IPS-18a (cell line): ENCODE measurements at regions not wholly inside any gene's neighbourhood (a gene's known extent, or its start where the extent isn't known, plus 50 kb on each side); places are given as distances from the start of the nearest gene placed in this dataset.

Experiments
- H3K27ac ChIP-seq: one replicate; pipeline ENCODE4 v1.5.1; 2013; ENCODE audit warnings: low read length
- H3K27me3 ChIP-seq: one replicate; pipeline ENCODE4 v1.6.1; 2013; ENCODE audit warnings: mild to moderate bottlenecking, low read length; ENCODE audit not compliant: control insufficient read depth, insufficient read depth
- H3K36me3 ChIP-seq: one replicate; pipeline ENCODE4 v1.6.1; 2013; ENCODE audit warnings: low read depth, low read length; ENCODE audit not compliant: control insufficient read depth
- H3K4me1 ChIP-seq: one replicate; pipeline ENCODE4 v1.6.1; 2013; ENCODE audit warnings: low read depth, low read length; ENCODE audit not compliant: control insufficient read depth
- H3K4me3 ChIP-seq: one replicate; pipeline ENCODE4 v1.5.1; 2013; ENCODE audit warnings: low read length
- H3K9ac ChIP-seq: one replicate; pipeline ENCODE4 v1.6.1; 2013; ENCODE audit warnings: mild to moderate bottlenecking, low read length, moderate library complexity
- H3K9me3 ChIP-seq: one replicate; pipeline ENCODE4 v1.6.1; 2013; ENCODE audit warnings: low read depth, low read length; ENCODE audit not compliant: control insufficient read depth

DNA sequence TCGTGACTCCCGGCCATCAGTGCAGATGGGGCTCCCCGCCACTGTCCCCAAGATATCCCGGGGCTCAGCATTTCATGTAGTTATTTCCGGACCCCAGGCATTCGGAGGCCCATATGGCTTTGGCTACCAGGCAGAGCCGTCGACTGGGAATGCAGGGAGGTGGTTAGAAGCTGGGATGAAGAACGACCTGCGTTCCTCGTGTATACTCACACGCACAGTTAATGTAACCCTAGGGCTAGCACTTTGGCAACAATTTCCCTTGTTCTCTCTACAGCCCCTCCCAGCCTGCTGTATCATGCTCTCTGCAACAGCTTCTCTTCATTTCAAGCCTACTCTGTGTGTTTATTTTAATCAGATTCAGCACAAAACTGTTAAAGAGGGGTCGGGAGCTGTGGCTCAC is 240.4 kb downstream of the MYLK4 start:
- Histone ChIP-seq H3K4me3 (no peak overlapping the region), H3K4me1 (no peaks in the 10 kb centered on the region), H3K27ac (no peak overlapping the region), H3K9ac (no peak overlapping the region), H3K36me3 (no peaks in the 10 kb centered on the region), H3K9me3 (no peaks in the 10 kb centered on the region), H3K27me3 (no peaks in the 10 kb centered on the region)

DNA sequence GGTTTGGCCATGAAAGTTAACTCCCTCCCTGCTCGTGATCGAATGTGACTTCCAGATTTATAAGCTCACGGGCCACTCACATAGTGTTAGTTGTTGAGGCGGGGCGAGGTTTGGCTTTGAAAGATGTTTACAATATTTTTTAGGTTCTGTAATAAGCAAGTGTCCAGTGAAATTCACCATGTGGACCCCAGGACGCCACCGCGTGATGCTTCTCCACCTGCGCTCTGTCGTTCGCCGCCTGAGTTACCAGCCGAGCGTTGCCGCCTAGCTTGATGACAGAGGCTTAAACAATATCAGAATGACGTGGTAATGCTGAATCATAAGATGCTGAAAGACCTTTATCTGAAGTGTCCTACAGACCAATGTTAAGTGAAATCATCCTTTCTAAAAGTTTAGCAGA is 241.0 kb downstream of the MYLK4 start:
- no peaks in the 10 kb centered on the region for H3K9me3 ChIP-seq
- no peaks in the 10 kb centered on the region for H3K36me3 ChIP-seq
- H3K27ac ChIP-seq: no peak overlapping the region
- no peaks in the 10 kb centered on the region for H3K4me1 ChIP-seq
- no peak overlapping the region for H3K9ac ChIP-seq
- no peaks in the 10 kb centered on the region for H3K27me3 ChIP-seq
- H3K4me3 ChIP-seq: no peak overlapping the region

DNA sequence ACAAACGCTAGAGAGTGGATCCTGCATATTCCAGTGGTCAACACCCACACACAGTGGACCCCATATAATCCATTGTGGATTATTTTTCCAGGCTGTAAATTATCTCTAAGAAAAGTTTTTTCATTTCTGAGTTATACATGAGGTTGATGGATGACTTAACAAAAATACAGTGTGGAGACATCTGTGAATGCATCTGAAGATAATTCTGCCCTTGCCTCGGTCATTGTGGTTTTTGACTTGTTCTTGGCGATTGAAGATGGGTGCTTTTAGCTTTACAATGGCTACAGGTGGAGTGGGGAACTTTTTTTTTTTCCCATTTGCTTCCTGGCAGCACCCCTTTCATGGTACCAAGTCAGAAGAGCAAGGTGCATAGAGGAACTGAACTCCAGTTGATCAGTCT is 242.7 kb downstream of the MYLK4 start:
- no peaks in the 10 kb centered on the region for H3K36me3 ChIP-seq
- no peaks in the 10 kb centered on the region for H3K4me1 ChIP-seq
- H3K9me3 ChIP-seq: no peaks in the 10 kb centered on the region
- H3K9ac ChIP-seq: no peak overlapping the region
- no peak overlapping the region for H3K4me3 ChIP-seq
- H3K27ac ChIP-seq: no peak overlapping the region
- H3K27me3 ChIP-seq: no peaks in the 10 kb centered on the region

DNA sequence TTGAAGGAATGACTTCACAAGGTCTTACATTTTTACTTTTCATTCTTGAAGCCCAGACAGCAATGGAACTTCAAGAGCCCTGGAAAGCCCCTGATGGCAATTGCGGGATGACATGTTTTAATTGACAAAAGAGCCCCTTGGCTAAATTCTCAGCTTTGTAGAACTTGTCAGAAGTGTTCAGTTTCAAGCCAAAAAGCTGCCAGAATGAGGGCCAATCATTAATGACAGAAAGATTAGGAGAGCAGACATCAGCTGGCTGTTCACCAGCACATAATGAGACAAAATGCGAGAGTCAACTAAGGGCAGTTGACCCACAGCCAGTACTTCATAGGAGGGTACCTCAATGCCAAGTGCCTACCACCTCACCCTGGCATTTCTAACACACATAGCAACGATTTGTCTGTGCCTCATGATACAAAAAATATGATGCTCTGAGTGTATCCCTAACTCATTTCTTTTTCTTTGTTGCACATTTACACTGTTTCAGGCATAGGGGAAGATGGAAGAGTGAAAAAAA is 243.1 kb downstream of the MYLK4 start:
- peaks cover 2% of the 10 kb centered on the region for H3K4me1 ChIP-seq
- H3K9ac ChIP-seq: no peak overlapping the region
- H3K36me3 ChIP-seq: no peaks in the 10 kb centered on the region
- H3K4me3 ChIP-seq: no peak overlapping the region
- H3K9me3 ChIP-seq: no peaks in the 10 kb centered on the region
- H3K27ac ChIP-seq: no peak overlapping the region
- no peaks in the 10 kb centered on the region for H3K27me3 ChIP-seq

DNA sequence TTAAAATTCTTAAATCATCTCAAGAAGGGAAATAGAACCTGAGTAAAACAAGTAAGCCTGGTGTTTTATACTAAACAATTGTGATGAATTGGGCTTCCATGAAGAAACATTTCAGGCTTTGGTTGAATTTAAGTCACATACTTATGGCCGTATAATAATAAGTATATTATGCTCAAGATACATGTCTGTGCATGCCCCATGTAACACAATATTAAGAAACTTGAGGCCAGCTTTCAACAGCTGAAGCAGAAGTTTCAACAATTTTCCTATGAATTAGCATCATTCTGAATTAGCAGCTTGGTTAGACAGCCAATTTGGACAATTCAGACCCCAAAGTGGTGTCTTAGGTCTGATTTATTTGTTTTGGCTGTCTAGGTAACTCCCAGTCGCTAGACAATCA is 243.7 kb downstream of the MYLK4 start:
- H3K27ac ChIP-seq: no peak overlapping the region
- H3K4me1 ChIP-seq: peaks cover 3% of the 10 kb centered on the region
- H3K4me3 ChIP-seq: no peak overlapping the region

DNA sequence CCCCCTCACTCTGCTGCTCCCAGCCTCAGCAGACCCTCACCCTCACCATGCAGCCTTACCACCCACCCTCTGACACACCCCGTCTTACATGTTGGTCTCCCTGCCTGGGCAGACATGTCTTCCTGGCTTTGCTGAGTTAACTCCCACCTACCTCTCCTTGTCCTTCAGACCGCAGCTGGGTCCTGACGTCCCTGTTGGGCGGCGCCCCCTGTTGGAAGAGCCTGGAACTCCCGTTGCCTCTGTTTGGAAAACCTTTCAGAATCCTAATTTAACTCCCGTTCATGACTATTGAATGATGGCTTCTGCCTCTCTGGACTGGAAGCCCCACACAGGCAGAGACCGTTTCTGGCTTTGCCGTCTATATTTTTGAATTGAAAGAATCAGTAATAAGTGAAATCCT is 245.1 kb downstream of the MYLK4 start:
- Histone ChIP-seq H3K27ac (no peak overlapping the region), H3K36me3 (no peaks in the 10 kb centered on the region), H3K9me3 (no peaks in the 10 kb centered on the region)

More for the DNA sequence above, 243.7 kb downstream of the MYLK4 start:
- no peak overlapping the region for H3K9ac ChIP-seq
- no peaks in the 10 kb centered on the region for H3K9me3 ChIP-seq
- no peaks in the 10 kb centered on the region for H3K36me3 ChIP-seq
- no peaks in the 10 kb centered on the region for H3K27me3 ChIP-seq

DNA sequence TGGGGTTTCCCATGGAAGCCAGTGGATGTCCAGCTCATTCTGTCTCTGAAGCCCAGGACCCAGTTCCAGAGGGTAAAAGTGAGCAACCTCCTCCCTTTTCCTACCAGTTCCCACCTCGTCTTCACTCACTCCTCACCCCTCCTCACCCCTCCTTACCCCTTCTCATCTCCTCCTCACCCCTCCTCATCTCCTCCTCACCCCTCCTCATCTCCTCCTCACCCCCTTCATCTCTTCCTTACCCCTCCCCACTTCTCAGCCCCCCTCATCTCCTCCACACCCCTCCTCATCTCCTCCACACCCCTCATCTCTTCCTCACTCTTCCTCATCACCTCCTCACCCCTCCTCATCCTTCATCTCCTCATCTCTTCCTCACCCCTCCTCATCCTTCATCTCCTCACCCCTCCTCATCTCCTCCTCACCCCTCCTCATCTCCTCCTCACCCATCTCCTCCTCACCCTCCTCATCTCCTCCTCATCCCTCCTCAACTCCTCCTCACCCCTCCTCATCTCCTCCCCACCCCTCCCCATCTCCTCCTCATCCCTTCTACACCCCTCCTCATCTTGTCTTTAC is 246.1 kb downstream of the MYLK4 start:
- Histone ChIP-seq H3K27ac (no peak overlapping the region), H3K9ac (no peak overlapping the region), H3K9me3 (no peaks in the 10 kb centered on the region), H3K4me3 (no peak overlapping the region), H3K4me1 (peaks cover 3% of the 10 kb centered on the region), H3K27me3 (no peaks in the 10 kb centered on the region), H3K36me3 (no peaks in the 10 kb centered on the region)

More for the DNA sequence above, 245.1 kb downstream of the MYLK4 start:
- Histone ChIP-seq H3K4me1 (peaks cover 3% of the 10 kb centered on the region), H3K4me3 (no peak overlapping the region), H3K27me3 (no peaks in the 10 kb centered on the region), H3K9ac (no peak overlapping the region)

DNA sequence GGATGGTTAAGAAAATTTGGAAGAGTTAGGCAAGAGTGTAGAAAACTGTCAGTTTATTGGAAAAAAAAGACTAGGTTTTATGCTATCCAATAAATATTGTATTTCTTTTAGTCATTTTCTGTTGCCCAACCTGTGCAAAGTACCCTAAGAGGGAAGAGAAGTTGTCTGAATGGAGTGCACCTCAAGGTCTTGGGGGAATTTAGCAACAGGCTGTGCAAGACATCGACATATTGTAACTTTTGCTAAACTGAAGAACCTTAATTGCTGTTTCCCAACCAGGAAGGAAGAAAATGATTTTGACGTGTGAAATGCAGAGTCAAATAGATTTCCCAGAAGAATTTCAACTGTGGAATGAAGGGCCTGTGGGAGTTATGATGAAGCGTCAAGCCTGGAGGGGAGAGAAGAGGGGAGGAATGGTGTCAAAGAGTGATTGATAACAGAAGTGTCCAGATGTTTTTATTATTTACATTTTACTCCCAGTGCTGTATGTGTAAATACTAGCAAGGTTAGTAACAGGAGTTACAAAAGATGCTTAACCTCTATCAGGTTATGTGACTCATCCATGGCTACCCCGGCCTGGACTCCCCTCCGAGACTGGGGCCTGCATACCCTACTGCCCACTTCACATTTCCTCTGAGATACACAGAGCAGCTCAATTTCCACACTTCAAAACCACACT is 246.8 kb downstream of the MYLK4 start:
- Histone ChIP-seq H3K27ac (no peak overlapping the region), H3K4me1 (peaks cover 3% of the 10 kb centered on the region)

DNA sequence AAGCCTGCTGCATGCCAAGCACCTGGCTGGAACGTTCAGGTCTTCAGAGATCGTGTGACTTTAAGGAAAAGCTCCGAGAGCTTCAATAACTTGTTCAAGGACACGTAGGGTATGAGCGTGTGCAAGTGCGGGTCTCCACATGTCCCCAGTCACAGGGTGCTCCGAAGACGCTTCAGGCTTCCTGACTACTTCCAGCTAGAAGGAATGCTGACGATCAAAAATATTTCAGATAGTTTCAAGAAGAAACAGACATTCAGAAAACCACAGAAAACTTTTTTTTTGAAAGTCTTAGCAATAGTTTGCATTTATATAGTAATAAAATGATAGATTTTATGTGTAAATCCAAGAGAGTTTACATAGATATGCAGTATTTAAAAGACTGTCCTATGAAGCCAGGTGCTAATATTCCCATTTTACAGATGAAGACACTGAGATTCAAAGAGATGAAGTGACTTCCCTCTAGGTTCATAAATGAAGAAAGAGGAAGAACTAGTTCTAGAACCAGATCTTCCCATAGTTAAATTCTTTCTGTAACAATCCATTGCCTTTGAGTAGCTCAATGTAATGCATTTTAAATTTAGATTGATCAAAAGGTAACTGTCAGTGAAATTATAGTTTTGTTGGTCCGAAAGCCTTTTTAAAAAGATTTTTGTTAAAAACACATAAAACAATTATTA is 247.6 kb downstream of the MYLK4 start:
- Histone ChIP-seq H3K27me3 (no peaks in the 10 kb centered on the region), H3K9me3 (no peaks in the 10 kb centered on the region), H3K36me3 (no peaks in the 10 kb centered on the region), H3K27ac (no peak overlapping the region), H3K9ac (no peak overlapping the region), H3K4me1 (peaks cover 3% of the 10 kb centered on the region), H3K4me3 (no peak overlapping the region)

More for the DNA sequence above, 246.8 kb downstream of the MYLK4 start:
- H3K36me3 ChIP-seq: no peaks in the 10 kb centered on the region
- no peak overlapping the region for H3K9ac ChIP-seq
- no peaks in the 10 kb centered on the region for H3K9me3 ChIP-seq
- H3K27me3 ChIP-seq: no peaks in the 10 kb centered on the region
- no peak overlapping the region for H3K4me3 ChIP-seq

DNA sequence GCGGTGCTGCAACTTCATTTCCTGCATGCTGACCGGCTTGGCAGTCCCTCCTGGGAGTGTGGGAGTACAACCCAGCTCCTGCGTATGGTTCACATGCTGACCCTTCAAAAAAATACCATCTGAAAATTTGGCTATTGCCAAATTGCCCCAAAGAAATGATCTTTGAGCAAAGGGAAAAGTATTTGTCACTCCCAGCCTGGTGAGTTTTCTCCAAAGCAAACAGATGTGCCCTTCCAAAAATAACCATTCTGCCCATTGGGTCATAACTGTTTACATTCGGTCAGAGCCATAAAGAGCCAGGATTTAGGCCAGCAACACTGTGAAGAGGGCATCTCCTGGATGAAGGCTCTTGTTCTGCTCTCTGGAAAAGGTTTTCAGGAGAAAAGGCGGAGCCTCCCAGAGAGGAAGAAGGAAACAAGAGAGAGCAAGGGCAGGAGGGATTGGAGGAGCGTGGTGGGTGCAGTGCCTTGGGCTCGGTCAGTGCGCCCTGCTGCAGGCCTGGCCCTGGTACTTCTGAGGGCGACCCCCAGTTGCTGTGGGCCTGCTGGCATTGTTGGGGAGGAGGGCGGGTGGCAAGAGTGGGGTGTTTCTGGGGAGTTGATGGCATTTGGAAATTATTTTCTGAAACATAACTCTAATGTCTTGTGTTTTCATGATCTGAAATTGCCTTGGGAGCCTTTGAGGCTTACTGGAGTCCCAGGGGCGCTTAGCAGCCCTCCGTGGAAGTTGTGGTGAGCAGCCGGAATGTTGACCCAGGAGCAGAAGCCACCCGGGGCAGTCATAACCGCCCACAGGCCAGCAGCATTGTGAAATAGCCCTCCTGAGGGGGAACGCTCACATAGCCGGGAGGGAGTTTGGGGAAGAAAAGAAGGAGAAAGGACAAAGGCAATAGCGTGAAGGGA is 248.4 kb downstream of the MYLK4 start:
- H3K27me3 ChIP-seq: no peaks in the 10 kb centered on the region
- no peaks in the 10 kb centered on the region for H3K36me3 ChIP-seq
- no peaks in the 10 kb centered on the region for H3K9me3 ChIP-seq
- peaks cover 3% of the 10 kb centered on the region for H3K4me1 ChIP-seq
- no peak overlapping the region for H3K9ac ChIP-seq
- H3K27ac ChIP-seq: no peak overlapping the region
- H3K4me3 ChIP-seq: no peak overlapping the region

DNA sequence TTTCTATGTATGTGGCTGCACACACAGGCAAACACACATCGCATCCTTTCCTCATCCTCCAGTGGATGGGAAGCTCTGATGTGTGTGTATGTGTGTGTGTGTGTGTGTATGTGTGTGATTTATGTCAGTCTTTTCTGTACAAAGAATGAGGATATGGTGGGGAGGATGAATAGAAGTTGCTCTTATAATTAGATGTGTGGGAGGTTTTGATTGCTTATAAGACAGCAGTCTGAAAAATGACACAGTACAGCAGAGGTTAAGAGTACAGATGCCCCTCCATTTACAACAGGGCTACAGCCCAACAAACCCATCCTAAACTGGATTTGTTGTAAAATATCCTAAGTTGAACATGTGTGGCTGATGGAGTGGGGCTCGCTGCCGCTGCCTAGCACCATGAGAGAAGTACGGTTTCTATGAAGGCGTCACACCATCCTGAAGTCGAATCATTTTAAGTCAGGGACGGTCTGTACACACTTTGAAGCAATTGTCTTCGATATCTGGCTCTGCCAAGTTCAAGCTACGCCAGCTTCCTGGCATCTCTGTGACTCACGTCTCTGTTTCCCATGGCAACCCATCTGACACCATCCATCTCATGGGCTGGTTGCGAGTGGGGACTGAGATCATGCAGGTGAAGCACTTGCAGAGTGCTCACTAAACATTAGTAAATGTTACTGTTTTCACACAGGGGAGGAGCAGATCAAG is 252.6 kb downstream of the MYLK4 start:
- H3K9me3 ChIP-seq: no peaks in the 10 kb centered on the region
- H3K4me3 ChIP-seq: no peak overlapping the region
- H3K9ac ChIP-seq: no peak overlapping the region
- H3K27me3 ChIP-seq: no peaks in the 10 kb centered on the region
- peaks cover 3% of the 10 kb centered on the region for H3K4me1 ChIP-seq
- H3K36me3 ChIP-seq: no peaks in the 10 kb centered on the region
- H3K27ac ChIP-seq: no peak overlapping the region
